DMS114 treated with DMSO at 0.1 percent for 48 hours (cell line): ENCODE measurements at regions not wholly inside any gene's neighbourhood (a gene's known extent, or its start where the extent isn't known, plus 50 kb on each side); places are given as distances from the start of the nearest gene placed in this dataset.

Experiments used
- DNase-seq: peaks from one replicate; lab custom pipeline; 2025; ENCODE audit not compliant: unreplicated experiment; lab: John Stamatoyannopoulos, UW

- DNase-seq, result no peak
These were observed 134.1 kb downstream of the SOX9 start for GRCh38 chr17:72254808-72255449.

- DNase-seq, result no peak
These were observed 134.7 kb downstream of the SOX9 start for GRCh38 chr17:72255481-72255880.

GRCh38 chr17:72258711-72259110, 137.9 kb downstream of the SOX9 start:
- DNase-seq, result no peak

GRCh38 chr17:72259922-72260321, 139.1 kb downstream of the SOX9 start:
- DNase-seq, result no peak

GRCh38 chr17:72262766-72263165, 141.9 kb downstream of the SOX9 start:
- no peak for DNase-seq

- DNase-seq, result no peak
These were observed 144.0 kb downstream of the SOX9 start for GRCh38 chr17:72264682-72265405.

GRCh38 chr17:72266112-72266775, 145.4 kb downstream of the SOX9 start:
- DNase-seq, result no peak

- DNase-seq, result no peak
These were observed 146.8 kb downstream of the SOX9 start for GRCh38 chr17:72267601-72268000.

- DNase-seq, result no peak
These were observed 147.6 kb downstream of the SOX9 start for GRCh38 chr17:72268431-72268830.

GRCh38 chr17:72270273-72270924, 149.6 kb downstream of the SOX9 start:
- no peak for DNase-seq

- no peak for DNase-seq
These were observed 150.8 kb downstream of the SOX9 start for GRCh38 chr17:72271603-72272002.

- DNase-seq, result no peak
These were observed 152.7 kb downstream of the SOX9 start for GRCh38 chr17:72273289-72274056.

GRCh38 chr17:72274614-72275013, 153.8 kb downstream of the SOX9 start:
- DNase-seq, result no peak

GRCh38 chr17:72280881-72281280, 160.1 kb downstream of the SOX9 start:
- no peak for DNase-seq

GRCh38 chr17:72282439-72283029, 161.7 kb downstream of the SOX9 start:
- DNase-seq, result no peak

- no peak for DNase-seq
These were observed 164.0 kb downstream of the SOX9 start for GRCh38 chr17:72284806-72285205.

GRCh38 chr17:72287586-72287985, 166.8 kb downstream of the SOX9 start:
- no peak for DNase-seq

- DNase-seq, result no peak
These were observed 173.7 kb downstream of the SOX9 start for GRCh38 chr17:72294487-72294893.

GRCh38 chr17:72295916-72296315, 175.1 kb downstream of the SOX9 start:
- DNase-seq, result no peak

GRCh38 chr17:72296456-72296855, 175.6 kb downstream of the SOX9 start:
- DNase-seq, result no peak
